Breast epithelium (tissue), 3 donors: ENCODE measurements at regions not wholly inside any gene's neighbourhood (a gene's known extent, or its start where the extent isn't known, plus 50 kb on each side); places are given as distances from the start of the nearest gene placed in this dataset.
"Not testable (repeated sequence)": the region's sequence is repeated elsewhere in the genome, so short reads cannot be mapped to it uniquely, and the experiment has no call there.

ENCODE experiments used
- POLR2A ChIP-seq: fragments of 450-650 bp; IDR thresholded peaks from one replicate; pipeline ENCODE4 v1.6.1; 2016; ENCODE audit warnings: antibody characterized with exemption, mild to moderate bottlenecking, moderate library complexity
- POLR2AphosphoS5 ChIP-seq, 3 donors: sonication (generic); formaldehyde crosslinking; IDR thresholded peaks; one replicate each; pipeline ENCODE4 v1.6.1; 2017; ENCODE audit warnings: antibody characterized with exemption in 3 of 3
- TF ChIP-seq, protein P1 (sequence below), 3 donors: fragments of 450-650 bp; IDR thresholded peaks; one replicate each; pipeline ENCODE4 v1.5.1; 2016 to 2017; ENCODE audit warnings: antibody characterized with exemption in 3 of 3, mild to moderate bottlenecking in 3 of 3, moderate library complexity in 3 of 3

DNA sequence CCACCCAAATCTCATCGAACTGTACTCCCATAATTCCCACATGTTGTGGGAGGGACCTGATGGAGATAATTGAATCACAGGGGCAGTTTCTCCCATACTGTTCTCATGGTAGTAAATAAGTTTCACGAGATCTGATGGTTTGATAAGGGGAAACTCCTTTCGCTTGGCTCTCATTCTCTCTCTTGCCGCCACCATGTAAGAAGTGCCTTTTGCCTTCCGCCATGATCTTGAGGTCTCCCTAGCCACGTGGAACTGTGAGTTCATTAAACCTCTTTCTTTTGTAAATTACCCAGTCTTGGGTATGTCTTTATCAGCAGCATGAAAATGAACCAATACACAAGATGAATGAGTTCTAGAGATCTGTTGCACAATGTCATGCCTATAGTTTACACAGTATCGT lies 82.5 kb downstream of the SETD4 start:
- TF ChIP-seq, protein P1, sequence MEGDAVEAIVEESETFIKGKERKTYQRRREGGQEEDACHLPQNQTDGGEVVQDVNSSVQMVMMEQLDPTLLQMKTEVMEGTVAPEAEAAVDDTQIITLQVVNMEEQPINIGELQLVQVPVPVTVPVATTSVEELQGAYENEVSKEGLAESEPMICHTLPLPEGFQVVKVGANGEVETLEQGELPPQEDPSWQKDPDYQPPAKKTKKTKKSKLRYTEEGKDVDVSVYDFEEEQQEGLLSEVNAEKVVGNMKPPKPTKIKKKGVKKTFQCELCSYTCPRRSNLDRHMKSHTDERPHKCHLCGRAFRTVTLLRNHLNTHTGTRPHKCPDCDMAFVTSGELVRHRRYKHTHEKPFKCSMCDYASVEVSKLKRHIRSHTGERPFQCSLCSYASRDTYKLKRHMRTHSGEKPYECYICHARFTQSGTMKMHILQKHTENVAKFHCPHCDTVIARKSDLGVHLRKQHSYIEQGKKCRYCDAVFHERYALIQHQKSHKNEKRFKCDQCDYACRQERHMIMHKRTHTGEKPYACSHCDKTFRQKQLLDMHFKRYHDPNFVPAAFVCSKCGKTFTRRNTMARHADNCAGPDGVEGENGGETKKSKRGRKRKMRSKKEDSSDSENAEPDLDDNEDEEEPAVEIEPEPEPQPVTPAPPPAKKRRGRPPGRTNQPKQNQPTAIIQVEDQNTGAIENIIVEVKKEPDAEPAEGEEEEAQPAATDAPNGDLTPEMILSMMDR (IDR thresholded peaks at IDR 0.05) = not testable (repeated sequence)
- not testable (repeated sequence) for TF ChIP-seq POLR2A; POLR2AphosphoS5 (IDR thresholded peaks at IDR 0.05)
